PC-3 (cell line): ENCODE measurements at regions not wholly inside any gene's neighbourhood (a gene's known extent, or its start where the extent isn't known, plus 50 kb on each side); places are given as distances from the start of the nearest gene placed in this dataset.

Experiments
- ATAC-seq: fragments of 200-7000 bp; cut with Tn5 transposase; 2 replicates; pipeline ENCODE4 v1.9.1; 2020; ENCODE audit warnings: mild to moderate bottlenecking, moderate library complexity
- BruUV-seq: library from RNA; stranded (reverse); fragments of 400-500 nt; replicated peaks from 2 replicates; lab custom pipeline; 2021; lab: Mats Ljungman, UMichigan
- CTCF ChIA-PET: fragments of 300-600 bp; sonication (Branson Sonifier 250); formaldehyde crosslinking; loops from one replicate; lab custom pipeline; 2022; ENCODE audit warnings: antibody characterized with exemption; lab: Charles Lee
- POLR2A ChIA-PET: fragments of 300-600 bp; sonication (Branson Sonifier 250); formaldehyde crosslinking; loops from one replicate; lab custom pipeline; 2022; ENCODE audit warnings: antibody characterized with exemption; ENCODE audit not compliant: unreplicated experiment; lab: Charles Lee
- DNase-seq: peaks from one replicate; pipeline ENCODE4 v3.0.0-alpha.2; 2015
- H2AFZ ChIP-seq: fragments of 300-600 bp; sonication (generic); 2 replicates; pipeline ENCODE4 v1.6.0; 2016; ENCODE audit warnings: antibody characterized with exemption, low read length
- H3F3A ChIP-seq: fragments of 300-600 bp; sonication (generic); one replicate; pipeline ENCODE4 v1.6.0; 2017; ENCODE audit warnings: antibody characterized with exemption, low read length, control low read depth, mild to moderate bottlenecking; ENCODE audit not compliant: unreplicated experiment
- H3K27ac ChIP-seq: fragments of 300-600 bp; sonication (generic); 2 replicates; pipeline ENCODE4 v1.5.1; 2016; ENCODE audit warnings: mild to moderate bottlenecking, low read length
- H3K27me3 ChIP-seq: fragments of 300-600 bp; sonication (generic); 2 replicates; pipeline ENCODE4 v1.6.1; 2016; ENCODE audit warnings: low read length, mixed read lengths
- H3K36me3 ChIP-seq: fragments of 300-600 bp; sonication (generic); 2 replicates; pipeline ENCODE4 v1.6.1; 2016; ENCODE audit warnings: low read depth, mixed run types, low read length, mixed read lengths
- H3K4me1 ChIP-seq: fragments of 300-600 bp; sonication (generic); 2 replicates; pipeline ENCODE4 v1.5.1; 2016; ENCODE audit warnings: low read length; ENCODE audit not compliant: insufficient read depth
- H3K4me2 ChIP-seq: fragments of 300-600 bp; sonication (generic); 2 replicates; pipeline ENCODE4 v1.6.0; 2016; ENCODE audit warnings: low read length
- H3K4me3 ChIP-seq: fragments of 300-600 bp; sonication (generic); 2 replicates; pipeline ENCODE4 v1.5.1; 2016; ENCODE audit warnings: mild to moderate bottlenecking, low read length, mixed read lengths
- H3K79me2 ChIP-seq: fragments of 300-600 bp; sonication (generic); 2 replicates; pipeline ENCODE4 v1.6.1; 2017; ENCODE audit warnings: low read length, mixed read lengths
- H3K9ac ChIP-seq: fragments of 300-600 bp; sonication (generic); 2 replicates; pipeline ENCODE4 v1.6.0; 2016; ENCODE audit warnings: mild to moderate bottlenecking, low read length
- H3K9me2 ChIP-seq: fragments of 300-600 bp; sonication (generic); replicated peaks from 2 replicates; pipeline ENCODE4 v1.6.1; 2016; ENCODE audit warnings: mixed run types, low read length, mixed read lengths
- H3K9me3 ChIP-seq: fragments of 300-600 bp; sonication (generic); 2 replicates; pipeline ENCODE4 v1.6.1; 2016; ENCODE audit warnings: low read length, mixed read lengths
- H4K20me1 ChIP-seq: fragments of 300-600 bp; sonication (generic); 2 replicates; pipeline ENCODE4 v1.6.1; 2016; ENCODE audit warnings: low read length, mixed read lengths
- EZH2 ChIP-seq: fragments of 300-600 bp; sonication (generic); IDR thresholded peaks from one replicate; pipeline ENCODE4 v1.6.1; 2017; ENCODE audit warnings: antibody characterized with exemption, mild to moderate bottlenecking, low read length; ENCODE audit not compliant: unreplicated experiment
- EZH2phosphoT487 ChIP-seq: fragments of 300-600 bp; sonication (generic); IDR thresholded peaks from 2 replicates; pipeline ENCODE4 v1.6.1; 2018; ENCODE audit warnings: mild to moderate bottlenecking, antibody characterized with exemption, low read length, borderline replicate concordance
- intact Hi-C: fragments of 100-400 bp; cut with micrococcal nuclease; formaldehyde crosslinking; loops from 2 replicates; pipeline ENCODE4 v1.9.0; 2023
- TF ChIP-seq, protein P1 (sequence below): fragments of 300-600 bp; sonication (generic); conservative IDR thresholded peaks from 2 replicates; pipeline ENCODE4 v1.5.1; 2017; ENCODE audit warnings: antibody characterized with exemption, low read depth, mild to moderate bottlenecking, low read length

DNA sequence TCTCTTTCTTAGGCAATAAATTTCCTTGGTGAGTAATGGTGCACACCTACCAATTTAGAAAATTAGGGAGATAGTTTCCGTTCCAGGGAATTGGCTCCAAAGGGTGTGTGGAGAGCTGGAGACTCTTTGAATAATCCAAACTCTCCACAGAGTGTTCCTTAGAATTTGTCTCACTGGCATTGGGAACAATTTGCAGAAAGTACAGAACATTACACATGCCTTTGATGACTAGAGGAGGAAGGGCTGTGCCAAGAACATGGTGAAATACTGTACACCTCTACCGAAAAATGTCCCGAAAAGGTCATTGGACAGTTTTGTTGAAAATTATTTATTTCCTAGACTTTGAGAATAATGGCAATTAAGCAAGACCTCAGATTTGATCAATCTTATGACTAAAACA lies 214.2 kb upstream of the MPDZ start:
- ATAC-seq = no peak
- DNase-seq = no peak
- no peaks in the 10 kb centered on the region for H3K36me3 ChIP-seq
- H4K20me1 ChIP-seq = no peaks in the 10 kb centered on the region
- ChIA-PET POLR2A (no interaction called here), CTCF (no interaction called here)
- H3K4me3 ChIP-seq = no peak overlapping the region
- no peak overlapping the region for H3K27ac ChIP-seq
- H3K4me2 ChIP-seq = no peak overlapping the region
- H3F3A ChIP-seq = no peaks in the 10 kb centered on the region
- BruUV-seq = no TSS peak
- H3K4me1 ChIP-seq = no peaks in the 10 kb centered on the region
- no peaks in the 10 kb centered on the region for H3K27me3 ChIP-seq
- no peak for TF ChIP-seq EZH2
- H3K9ac ChIP-seq = no peak overlapping the region
- no peaks in the 10 kb centered on the region for H3K9me2 ChIP-seq
- H3K79me2 ChIP-seq = no peaks in the 10 kb centered on the region
- intact Hi-C loops = no loop called here
- no peak overlapping the region for H2AFZ ChIP-seq
- no peaks in the 10 kb centered on the region for H3K9me3 ChIP-seq

DNA sequence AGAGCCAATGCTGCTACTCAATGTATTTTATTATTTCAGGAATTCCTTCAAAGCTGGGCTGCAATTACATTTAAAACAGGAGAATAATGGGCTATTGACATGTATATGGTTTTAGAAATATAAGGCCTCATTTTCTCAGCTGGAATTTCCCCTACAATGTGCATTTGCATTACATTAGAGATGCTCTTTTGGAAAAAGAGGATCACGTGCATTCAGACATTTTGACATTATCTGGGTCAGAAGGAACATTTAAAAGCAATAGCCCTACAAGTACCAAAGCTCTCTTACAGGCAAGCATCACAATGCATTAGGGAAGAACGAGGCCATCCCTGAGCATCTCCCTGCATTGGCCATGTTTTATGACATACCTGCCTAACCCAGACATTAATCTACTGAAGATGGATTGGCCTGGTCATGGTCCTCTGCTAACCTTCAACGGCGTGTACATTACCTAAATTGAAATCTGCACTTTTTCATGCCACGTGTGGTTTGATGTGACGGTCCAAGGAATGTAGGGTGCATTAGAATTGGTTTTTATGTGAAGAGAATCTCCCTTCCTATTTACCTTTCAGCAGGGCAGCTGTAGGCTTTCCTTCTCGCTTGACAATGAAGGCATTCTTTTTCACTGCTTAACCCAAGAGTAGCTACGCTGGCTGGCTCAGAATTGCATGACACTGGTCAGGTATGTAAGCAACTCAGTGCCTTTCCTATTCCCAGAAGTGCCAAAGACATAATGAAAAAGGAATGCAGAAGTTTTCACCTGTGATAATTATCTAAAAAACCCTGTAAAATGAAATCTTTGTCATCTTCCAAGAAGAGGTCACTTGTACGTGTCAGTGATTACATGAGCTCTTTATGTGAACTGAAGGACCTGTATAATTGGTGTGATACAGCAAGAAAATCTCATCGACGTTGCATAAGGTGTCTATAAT lies 212.3 kb upstream of the MPDZ start:
- H3K27ac ChIP-seq = no peak overlapping the region
- CTCF ChIA-PET = no interaction called here

DNA sequence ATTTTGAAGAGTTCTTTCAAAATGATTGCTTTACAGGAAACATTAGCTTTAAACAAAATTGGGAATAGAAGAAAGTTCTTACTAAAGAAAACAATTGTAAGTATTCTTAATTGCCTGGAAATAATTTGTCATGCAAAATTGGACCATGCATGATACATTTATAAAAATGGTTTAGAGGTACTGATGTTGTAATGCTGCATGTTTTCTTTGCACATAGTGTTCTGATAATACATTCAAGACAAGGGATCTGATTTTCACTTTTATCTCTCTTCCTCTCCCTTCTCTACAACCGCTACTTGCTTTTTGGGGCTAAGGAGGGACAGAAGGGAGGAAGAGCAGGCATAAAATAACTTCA lies 211.6 kb upstream of the MPDZ start:
- Histone ChIP-seq H3K9ac (no peak overlapping the region), H3K27ac (no peak overlapping the region), H3K79me2 (no peaks in the 10 kb centered on the region), H3F3A (no peaks in the 10 kb centered on the region), H2AFZ (no peak overlapping the region), H3K36me3 (no peaks in the 10 kb centered on the region), H3K27me3 (no peaks in the 10 kb centered on the region), H3K4me3 (no peak overlapping the region), H3K4me2 (no peak overlapping the region), H4K20me1 (no peaks in the 10 kb centered on the region), H3K9me2 (no peaks in the 10 kb centered on the region), H3K4me1 (no peaks in the 10 kb centered on the region), H3K9me3 (no peaks in the 10 kb centered on the region)
- DNase-seq = no peak
- CTCF ChIA-PET = no interaction called here
- ATAC-seq = no peak
- intact Hi-C loops = no loop called here
- POLR2A ChIA-PET = no interaction called here
- BruUV-seq = no TSS peak
- no peak for TF ChIP-seq EZH2
- TF ChIP-seq, protein P1, sequence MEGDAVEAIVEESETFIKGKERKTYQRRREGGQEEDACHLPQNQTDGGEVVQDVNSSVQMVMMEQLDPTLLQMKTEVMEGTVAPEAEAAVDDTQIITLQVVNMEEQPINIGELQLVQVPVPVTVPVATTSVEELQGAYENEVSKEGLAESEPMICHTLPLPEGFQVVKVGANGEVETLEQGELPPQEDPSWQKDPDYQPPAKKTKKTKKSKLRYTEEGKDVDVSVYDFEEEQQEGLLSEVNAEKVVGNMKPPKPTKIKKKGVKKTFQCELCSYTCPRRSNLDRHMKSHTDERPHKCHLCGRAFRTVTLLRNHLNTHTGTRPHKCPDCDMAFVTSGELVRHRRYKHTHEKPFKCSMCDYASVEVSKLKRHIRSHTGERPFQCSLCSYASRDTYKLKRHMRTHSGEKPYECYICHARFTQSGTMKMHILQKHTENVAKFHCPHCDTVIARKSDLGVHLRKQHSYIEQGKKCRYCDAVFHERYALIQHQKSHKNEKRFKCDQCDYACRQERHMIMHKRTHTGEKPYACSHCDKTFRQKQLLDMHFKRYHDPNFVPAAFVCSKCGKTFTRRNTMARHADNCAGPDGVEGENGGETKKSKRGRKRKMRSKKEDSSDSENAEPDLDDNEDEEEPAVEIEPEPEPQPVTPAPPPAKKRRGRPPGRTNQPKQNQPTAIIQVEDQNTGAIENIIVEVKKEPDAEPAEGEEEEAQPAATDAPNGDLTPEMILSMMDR = no peak
- no peak for TF ChIP-seq EZH2phosphoT487

More for the DNA sequence above, 212.3 kb upstream of the MPDZ start:
- H3K27me3 ChIP-seq = no peaks in the 10 kb centered on the region
- POLR2A ChIA-PET = no interaction called here
- no peaks in the 10 kb centered on the region for H3K9me3 ChIP-seq
- H4K20me1 ChIP-seq = no peaks in the 10 kb centered on the region
- no peak overlapping the region for H3K4me3 ChIP-seq
- H3K4me2 ChIP-seq = no peak overlapping the region
- no peak overlapping the region for H3K9ac ChIP-seq
- no peak overlapping the region for H2AFZ ChIP-seq
- no peaks in the 10 kb centered on the region for H3K36me3 ChIP-seq
- TF ChIP-seq EZH2phosphoT487 (no peak), EZH2 (no peak)
- TF ChIP-seq, protein P1 = no peak
- BruUV-seq = no TSS peak
- ATAC-seq = no peak
- DNase-seq = no peak
- H3K79me2 ChIP-seq = no peaks in the 10 kb centered on the region
- H3K4me1 ChIP-seq = no peaks in the 10 kb centered on the region
- intact Hi-C loops = no loop called here
- H3K9me2 ChIP-seq = no peaks in the 10 kb centered on the region
- no peaks in the 10 kb centered on the region for H3F3A ChIP-seq
